ENCODE measurements at regions not wholly inside any gene's neighbourhood (a gene's known extent, or its start where the extent isn't known, plus 50 kb on each side); places are given as distances from the start of the nearest gene placed in this dataset.

DNA sequence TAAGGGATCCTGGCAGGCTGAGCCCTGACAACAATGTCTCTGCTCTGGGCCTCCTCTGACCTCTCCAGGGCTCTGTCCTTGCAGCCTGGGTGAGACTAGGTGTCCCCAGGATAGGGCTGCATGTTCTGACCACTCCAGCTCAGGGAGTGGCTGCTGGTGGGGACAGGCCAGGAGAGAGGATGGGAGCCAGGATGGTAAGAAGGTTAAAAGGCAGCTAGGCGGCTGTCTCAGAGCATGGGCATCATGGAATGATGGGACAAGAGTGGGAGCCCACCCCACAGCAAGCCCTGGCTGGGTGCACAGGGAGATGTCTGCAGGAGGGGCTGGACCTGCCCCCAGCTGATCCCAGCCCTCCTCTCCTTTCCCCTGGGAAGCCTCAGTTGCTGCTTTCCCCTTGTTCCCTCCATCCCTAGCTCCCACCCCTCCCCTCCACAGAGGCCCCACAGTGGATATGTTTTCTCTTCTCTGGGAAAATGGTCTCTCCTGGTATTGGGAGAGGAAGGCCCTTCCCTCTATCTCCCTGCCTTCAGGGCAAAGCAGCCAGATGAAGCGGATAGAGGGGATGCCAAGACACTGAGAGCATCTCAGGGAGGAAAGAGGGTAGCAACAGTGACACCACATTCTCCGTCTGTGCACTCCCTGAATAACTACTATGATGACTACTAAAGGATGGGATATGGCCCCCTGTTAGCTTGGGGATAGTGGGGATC lies 334.3 kb downstream of the DYSF start:
- TF ChIP-seq, protein P1, sequence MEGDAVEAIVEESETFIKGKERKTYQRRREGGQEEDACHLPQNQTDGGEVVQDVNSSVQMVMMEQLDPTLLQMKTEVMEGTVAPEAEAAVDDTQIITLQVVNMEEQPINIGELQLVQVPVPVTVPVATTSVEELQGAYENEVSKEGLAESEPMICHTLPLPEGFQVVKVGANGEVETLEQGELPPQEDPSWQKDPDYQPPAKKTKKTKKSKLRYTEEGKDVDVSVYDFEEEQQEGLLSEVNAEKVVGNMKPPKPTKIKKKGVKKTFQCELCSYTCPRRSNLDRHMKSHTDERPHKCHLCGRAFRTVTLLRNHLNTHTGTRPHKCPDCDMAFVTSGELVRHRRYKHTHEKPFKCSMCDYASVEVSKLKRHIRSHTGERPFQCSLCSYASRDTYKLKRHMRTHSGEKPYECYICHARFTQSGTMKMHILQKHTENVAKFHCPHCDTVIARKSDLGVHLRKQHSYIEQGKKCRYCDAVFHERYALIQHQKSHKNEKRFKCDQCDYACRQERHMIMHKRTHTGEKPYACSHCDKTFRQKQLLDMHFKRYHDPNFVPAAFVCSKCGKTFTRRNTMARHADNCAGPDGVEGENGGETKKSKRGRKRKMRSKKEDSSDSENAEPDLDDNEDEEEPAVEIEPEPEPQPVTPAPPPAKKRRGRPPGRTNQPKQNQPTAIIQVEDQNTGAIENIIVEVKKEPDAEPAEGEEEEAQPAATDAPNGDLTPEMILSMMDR (IDR thresholded peaks at IDR 0.05): no peak
- TF ChIP-seq POLR2A (IDR thresholded peaks at IDR 0.05): no peak
